C4-2B (cell line): ENCODE measurements at regions not wholly inside any gene's neighbourhood (a gene's known extent, or its start where the extent isn't known, plus 50 kb on each side); places are given as distances from the start of the nearest gene placed in this dataset.

Source experiments
- ZFX ChIP-seq: fragments of 450-650 bp; IDR thresholded peaks from 2 replicates; pipeline ENCODE4 v1.6.1; 2017
- TF ChIP-seq, protein P1 (sequence below): fragments of 450-650 bp; conservative IDR thresholded peaks from 2 replicates; pipeline ENCODE4 v1.5.1; 2017; ENCODE audit warnings: mild to moderate bottlenecking

DNA sequence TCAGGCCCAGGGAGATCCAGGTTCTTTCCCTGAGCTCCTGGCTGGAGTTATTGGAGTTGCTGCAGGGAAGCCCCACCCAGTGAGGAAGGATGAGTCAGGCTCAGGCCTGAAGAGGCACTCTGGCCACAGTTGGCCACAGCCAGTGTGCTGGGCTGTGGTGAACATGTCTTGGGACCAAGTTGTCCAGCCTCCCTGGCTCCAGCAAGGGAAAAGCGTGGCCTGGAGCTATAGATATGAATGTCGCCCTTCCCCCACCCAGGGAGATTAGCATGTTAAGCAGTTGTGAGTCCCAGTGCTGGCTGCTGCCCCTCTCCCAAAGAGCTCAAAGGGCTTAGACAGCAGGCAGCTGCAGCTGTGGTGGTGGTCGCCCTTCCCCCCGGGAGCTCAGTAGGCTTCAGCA lies 963.2 kb downstream of the ROBO2 start:
- TF ChIP-seq, protein P1, sequence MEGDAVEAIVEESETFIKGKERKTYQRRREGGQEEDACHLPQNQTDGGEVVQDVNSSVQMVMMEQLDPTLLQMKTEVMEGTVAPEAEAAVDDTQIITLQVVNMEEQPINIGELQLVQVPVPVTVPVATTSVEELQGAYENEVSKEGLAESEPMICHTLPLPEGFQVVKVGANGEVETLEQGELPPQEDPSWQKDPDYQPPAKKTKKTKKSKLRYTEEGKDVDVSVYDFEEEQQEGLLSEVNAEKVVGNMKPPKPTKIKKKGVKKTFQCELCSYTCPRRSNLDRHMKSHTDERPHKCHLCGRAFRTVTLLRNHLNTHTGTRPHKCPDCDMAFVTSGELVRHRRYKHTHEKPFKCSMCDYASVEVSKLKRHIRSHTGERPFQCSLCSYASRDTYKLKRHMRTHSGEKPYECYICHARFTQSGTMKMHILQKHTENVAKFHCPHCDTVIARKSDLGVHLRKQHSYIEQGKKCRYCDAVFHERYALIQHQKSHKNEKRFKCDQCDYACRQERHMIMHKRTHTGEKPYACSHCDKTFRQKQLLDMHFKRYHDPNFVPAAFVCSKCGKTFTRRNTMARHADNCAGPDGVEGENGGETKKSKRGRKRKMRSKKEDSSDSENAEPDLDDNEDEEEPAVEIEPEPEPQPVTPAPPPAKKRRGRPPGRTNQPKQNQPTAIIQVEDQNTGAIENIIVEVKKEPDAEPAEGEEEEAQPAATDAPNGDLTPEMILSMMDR, result no peak
- no peak for TF ChIP-seq ZFX
